ENCODE measurements at regions not wholly inside any gene's neighbourhood (a gene's known extent, or its start where the extent isn't known, plus 50 kb on each side); places are given as distances from the start of the nearest gene placed in this dataset.

- no peak for DNase-seq
Measured at GRCh38 chr9:27925815-27926214, 352.5 kb upstream of the C9orf72 start.

DNA sequence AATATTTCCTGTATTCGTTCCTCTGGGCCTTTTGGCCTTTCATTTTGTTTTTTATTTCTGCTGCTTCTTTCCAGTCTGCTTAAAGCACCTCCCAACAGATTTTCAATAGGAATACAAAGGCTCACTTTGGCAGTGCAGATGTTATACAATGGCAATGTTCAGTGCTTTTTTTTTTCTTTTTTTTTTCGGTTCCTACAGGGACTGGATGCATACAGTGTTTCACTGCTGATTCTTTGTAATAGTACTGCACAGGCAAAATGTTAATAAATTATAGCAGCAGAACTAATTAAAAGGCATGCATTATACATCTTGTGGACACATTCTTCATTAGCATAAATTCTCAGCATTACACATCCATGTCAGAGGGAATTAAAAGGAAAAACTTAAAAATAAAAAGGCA is 356.6 kb upstream of the C9orf72 start:
- no peak for DNase-seq

DNA sequence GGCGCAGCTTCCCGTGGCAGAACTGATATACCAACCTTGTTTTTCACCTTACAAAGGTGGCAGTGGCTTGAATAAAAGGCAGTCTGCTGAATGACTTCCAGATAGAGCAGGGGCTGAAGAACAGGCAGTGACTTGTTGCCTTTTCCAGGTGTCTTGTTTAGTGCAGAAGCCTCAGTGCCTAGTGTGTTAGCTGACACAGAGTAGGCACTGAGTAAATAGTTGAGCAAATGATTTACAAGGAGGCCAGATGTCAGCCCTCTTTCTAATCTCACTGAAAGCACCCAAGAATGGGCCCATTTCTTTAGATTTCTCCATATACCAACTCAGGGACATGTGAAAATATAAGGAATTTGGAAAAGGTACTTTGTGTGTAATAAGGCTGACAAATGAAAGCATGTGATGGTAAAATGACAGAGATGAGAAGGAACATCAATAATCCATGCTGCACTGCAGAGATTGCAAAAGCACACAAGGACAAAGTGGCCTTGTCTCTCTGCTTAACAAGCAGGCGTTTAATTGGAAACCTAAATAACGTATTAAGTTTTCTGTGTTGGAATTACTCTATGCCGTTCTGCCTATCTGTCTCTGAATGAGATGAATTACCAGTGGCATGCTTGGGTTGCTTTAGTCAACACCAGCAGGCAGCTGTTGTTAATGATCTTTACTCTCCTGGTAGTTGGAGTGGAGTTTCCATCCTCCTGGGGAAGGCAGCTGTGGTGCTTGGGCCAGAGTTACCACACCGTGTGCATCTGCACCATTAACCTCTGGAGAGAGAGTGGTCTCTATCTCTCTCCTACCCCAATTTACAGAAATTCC is 360.1 kb upstream of the C9orf72 start:
- DNase-seq, result no peak

DNA sequence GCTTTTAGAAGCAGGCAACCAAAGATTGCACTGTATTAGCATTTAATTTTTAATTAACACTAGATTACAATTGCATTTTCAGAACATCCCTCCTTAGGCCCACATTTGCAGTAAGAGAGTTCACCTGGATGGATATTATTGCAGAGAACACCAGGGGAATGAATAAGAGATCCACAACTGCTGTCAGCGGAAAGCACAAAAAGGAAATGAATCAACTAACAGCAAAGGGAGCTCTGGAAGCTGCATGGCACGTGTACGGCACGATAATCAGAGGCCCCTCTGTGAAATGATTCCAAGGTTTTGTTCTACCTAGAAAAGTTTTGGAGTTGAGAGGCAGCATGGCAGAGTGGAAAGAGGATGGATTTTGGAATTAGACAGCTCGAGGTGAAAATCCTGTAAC is 361.2 kb upstream of the C9orf72 start:
- no peak for DNase-seq

GRCh38 chr9:27939186-27939585 is 365.9 kb upstream of the C9orf72 start:
- DNase-seq, result no peak

- DNase-seq, result no peak
Measured at GRCh38 chr9:27940535-27940934, 367.3 kb upstream of the C9orf72 start.

DNA sequence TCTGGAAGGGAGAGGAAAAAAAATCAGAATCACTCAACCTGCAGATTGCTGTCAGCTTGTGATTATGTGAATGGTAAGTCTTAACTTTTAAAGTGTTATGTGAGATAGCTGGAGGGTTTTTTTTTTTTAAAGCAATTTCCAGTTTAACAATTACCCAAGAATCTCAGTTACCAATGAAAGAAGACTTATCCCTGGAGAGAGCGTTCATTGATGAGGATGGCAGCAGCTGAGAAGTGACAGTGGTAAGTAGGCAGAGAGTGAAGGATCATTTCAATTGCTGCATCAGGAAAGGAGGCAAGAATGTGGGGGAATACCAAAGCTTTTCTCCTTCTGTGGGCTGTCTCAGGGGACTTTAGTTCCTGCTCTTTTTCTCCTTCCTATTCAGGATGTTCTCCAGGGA is 370.2 kb upstream of the C9orf72 start:
- no peak for DNase-seq

- no peak for DNase-seq
Measured at GRCh38 chr9:27945386-27945785, 372.1 kb upstream of the C9orf72 start.

- DNase-seq, result no peak
Measured at GRCh38 chr9:27950382-27950781, 377.1 kb upstream of the C9orf72 start.

- DNase-seq, result no peak
Measured at GRCh38 chr9:27954858-27955257, 381.6 kb upstream of the C9orf72 start.

DNA sequence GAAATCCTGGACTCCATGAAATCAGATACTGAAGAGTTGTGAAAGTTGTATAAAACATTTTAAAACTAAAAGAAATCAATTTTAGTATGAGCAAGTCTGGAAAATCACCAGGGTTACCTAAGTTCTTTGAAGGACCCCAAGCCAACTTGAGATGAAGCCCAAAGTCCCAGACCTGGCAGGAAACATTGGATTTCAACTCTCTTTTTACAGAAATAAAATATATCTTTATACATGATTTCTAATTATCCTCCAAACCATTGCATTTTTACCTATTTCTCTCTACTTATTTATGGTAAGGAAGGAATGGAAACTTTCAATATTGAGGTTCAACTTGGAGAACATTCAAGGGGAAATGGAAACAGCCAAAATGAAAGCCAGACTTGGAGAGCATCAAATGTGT is 390.6 kb upstream of the C9orf72 start:
- no peak for DNase-seq

DNA sequence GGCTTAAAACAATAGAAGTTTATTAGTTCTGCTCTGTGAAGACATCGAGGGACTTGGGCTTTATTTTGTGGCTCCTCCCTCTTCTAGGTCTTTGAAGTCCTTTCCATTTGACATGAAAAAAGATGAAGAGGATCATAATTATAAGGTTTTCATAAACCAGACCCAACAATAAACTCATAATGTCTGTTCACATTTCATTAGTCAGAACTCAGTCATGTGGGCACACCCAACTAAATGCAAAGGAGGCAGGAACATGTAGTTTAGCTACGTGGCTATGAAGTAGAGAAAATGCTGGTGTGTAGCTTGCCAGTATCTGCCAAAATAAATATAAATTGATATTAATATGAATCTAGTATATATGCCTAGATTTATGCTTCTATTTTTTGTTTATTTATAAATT is 393.9 kb upstream of the C9orf72 start:
- no peak for DNase-seq

- DNase-seq, result no peak
Measured at GRCh38 chr9:27977931-27978330, 404.6 kb upstream of the C9orf72 start.

DNA sequence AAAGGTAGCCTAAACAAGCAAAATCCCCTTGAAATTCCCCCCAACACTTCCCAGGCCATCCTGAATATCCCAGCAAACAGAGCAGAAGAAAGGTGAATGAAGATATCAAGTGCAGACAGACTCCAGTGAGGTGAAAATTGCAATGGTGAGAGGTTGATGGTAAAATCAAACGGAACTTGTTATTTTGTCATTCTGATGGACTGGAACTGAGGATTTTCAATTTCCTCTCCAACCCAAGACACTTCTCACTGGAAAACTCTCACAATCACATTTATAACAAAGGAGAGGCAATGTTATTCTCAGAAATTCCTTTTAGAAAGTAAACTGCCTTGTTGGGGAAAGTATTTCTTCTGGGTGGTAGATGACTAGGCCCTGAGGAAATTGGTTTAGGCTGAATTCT is 412.4 kb upstream of the C9orf72 start:
- no peak for DNase-seq

GRCh38 chr9:27990524-27990923 is 417.2 kb upstream of the C9orf72 start:
- no peak for DNase-seq

DNA sequence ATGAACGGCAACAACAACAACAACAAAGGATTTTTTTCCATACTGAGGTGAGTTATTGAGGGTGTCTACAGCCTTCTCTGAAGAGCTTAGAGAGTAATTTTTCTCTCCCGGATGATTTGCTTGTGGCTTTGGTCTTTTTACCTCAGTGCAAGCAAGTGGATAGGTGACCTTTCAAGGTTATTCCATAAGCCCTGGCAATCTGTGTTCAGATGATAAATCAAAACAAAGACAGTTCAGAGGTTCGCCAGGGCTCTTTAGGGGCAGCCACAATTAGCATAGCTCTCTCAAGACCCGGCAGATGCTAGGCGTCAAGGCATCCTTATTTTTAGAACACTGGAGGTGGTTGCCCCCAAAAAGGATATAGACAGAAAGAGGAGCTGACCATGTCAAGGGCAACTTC is 417.9 kb upstream of the C9orf72 start:
- no peak for DNase-seq

GRCh38 chr9:28001096-28001495 is 427.8 kb upstream of the C9orf72 start:
- DNase-seq, result no peak

DNA sequence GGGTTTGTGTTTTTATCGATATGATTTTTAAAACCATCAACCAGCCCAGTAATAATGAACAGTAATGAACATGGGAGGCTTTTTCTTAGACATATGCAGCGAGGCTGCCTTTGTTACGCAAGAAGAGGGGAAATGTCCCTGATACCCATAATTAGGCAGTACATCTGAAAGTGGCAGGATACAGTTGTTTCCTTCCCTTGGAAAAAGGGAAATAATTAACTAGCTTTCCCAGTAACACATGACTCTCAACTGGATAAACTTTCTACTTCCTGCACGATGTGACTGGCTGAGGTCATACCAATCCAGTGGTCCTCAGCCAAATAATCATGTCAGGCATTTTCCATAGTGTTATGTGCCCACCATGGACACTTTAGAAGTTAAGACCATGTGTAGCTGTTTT is 431.6 kb upstream of the C9orf72 start:
- DNase-seq, result no peak

DNA sequence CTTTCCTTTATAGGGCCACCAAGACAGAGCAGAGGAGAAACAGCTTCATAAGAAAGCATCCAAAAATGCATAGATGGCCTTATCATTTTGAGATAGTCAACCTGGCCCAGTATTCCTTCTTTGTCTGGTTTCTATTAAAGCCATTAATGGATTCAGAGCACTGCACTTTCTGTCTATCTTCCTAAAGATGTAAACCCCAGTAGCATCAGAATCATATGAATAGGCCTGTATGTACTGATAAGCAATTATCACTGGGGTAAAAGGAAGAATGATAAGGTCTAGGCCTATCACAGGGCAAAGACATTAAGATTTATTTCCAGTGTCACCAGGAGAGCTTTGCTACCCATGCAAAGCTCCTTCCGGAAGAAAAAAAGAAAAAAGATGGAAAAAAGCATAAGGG is 432.5 kb upstream of the C9orf72 start:
- no peak for DNase-seq

DNA sequence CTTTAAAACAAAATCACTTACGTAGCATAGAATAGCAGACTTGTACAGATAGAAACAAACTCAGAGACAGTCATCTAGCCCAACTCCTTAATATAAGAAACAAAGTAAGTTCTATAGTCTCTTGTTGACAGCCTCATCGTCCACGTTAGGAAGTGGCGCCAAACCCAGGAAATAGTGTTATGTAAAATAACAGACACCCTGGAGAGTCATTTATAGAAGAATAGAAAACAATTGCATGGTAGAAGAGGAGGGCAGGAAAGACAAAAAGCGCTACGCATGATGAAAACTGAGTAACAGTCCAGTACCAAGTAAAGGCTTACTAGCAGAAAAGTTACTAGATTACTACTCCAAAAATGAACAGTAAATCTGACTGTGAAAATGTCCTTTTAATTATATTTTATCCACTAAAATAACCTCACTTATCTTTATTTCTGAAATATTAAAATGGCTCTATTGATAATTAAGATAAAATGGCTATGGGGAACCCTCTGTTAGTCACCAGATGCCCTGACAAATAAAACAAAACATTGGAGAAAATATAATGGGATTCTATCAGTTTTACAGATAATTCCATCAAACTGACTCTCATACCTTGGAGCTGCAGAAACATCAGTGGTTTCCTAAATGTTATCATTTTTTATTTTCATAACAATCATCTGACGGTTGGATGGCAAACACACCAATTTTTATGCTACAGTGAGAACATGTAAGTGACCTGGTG is 434.0 kb upstream of the C9orf72 start:
- no peak for DNase-seq

DNA sequence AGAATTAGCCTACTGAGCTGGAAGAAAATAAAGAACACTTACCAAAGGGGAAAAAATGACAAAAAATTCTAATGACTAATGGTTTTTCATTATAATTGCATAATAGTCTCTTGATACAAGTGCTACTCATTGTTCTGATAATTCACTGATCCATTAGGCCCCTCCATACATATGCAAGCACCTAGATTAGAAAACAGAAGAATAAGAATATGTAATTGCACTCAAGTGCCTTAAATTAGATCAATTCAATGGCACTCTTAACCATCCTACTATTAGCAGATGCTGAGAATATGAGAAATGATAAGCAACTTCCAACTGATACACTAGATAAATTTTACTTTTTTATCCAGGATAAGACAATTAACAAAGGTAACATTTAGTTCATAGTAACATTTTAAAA is 440.9 kb upstream of the C9orf72 start:
- no peak for DNase-seq

DNA sequence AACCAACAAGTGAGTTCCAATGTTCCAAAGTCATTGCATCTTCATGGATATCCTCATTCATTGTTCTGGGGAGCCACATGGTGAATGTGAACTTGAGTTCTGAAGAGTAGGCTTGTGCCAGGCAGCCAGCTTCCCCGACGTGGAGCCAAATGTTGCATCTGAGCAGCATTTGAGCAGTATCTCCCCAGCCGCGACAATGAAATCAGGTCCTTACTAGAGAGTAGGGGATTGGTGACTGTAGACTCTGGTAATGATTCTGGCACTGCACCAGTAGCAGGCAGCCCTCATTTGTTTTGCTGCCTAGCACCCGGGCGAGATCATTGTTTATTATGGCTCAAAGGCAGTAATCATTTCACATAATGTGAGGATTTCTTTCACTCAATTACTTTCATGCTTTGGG is 451.4 kb upstream of the C9orf72 start:
- no peak for DNase-seq

- no peak for DNase-seq
Measured at GRCh38 chr9:28025186-28025585, 451.9 kb upstream of the C9orf72 start.

GRCh38 chr9:28031521-28032267 is 458.4 kb upstream of the C9orf72 start:
- no peak for DNase-seq

All from CD4-positive, alpha-beta T cell treated with Interleukin-17A for 1 hour (primary cell).